ENCODE measurements at regions not wholly inside any gene's neighbourhood (a gene's known extent, or its start where the extent isn't known, plus 50 kb on each side); places are given as distances from the start of the nearest gene placed in this dataset.

GRCh38 chr1:76021846-76022245 lies 52.7 kb upstream of the ST6GALNAC3 start:
- TF ChIP-seq EZH2 (IDR thresholded peaks at IDR 0.05) = no peak
- TF ChIP-seq, protein P1, sequence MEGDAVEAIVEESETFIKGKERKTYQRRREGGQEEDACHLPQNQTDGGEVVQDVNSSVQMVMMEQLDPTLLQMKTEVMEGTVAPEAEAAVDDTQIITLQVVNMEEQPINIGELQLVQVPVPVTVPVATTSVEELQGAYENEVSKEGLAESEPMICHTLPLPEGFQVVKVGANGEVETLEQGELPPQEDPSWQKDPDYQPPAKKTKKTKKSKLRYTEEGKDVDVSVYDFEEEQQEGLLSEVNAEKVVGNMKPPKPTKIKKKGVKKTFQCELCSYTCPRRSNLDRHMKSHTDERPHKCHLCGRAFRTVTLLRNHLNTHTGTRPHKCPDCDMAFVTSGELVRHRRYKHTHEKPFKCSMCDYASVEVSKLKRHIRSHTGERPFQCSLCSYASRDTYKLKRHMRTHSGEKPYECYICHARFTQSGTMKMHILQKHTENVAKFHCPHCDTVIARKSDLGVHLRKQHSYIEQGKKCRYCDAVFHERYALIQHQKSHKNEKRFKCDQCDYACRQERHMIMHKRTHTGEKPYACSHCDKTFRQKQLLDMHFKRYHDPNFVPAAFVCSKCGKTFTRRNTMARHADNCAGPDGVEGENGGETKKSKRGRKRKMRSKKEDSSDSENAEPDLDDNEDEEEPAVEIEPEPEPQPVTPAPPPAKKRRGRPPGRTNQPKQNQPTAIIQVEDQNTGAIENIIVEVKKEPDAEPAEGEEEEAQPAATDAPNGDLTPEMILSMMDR (IDR thresholded peaks at IDR 0.05) = no peak
